Sigmoid colon (tissue), 3 donors: ENCODE measurements at regions not wholly inside any gene's neighbourhood (a gene's known extent, or its start where the extent isn't known, plus 50 kb on each side); places are given as distances from the start of the nearest gene placed in this dataset.
"Not testable (repeated sequence)": the region's sequence is repeated elsewhere in the genome, so short reads cannot be mapped to it uniquely, and the experiment has no call there.

Experiments used
- CTCF ChIP-seq, 4 experiments: fragments of 450-650 bp in 3 of 4; fragments of 200-600 bp in 1 of 4; IDR thresholded peaks; one replicate each; pipeline ENCODE4 v1.5.1; 2016 to 2019; ENCODE audit warnings: antibody characterized with exemption in 4 of 4, mild to moderate bottlenecking in 3 of 4, moderate library complexity in 2 of 4
- POLR2A ChIP-seq, 2 donors: fragments of 450-650 bp; IDR thresholded peaks; one replicate each; pipeline ENCODE4 v1.6.1; 2016; ENCODE audit warnings: antibody characterized with exemption in 2 of 2, mild to moderate bottlenecking in 2 of 2, moderate library complexity in 2 of 2

- TF ChIP-seq CTCF, POLR2A (IDR thresholded peaks at IDR 0.05): not testable (repeated sequence)
Measured at GRCh38 chr20:30875868-30876267, 381.6 kb upstream of the DEFB115 start.
